H9 (cell line): ENCODE measurements at regions not wholly inside any gene's neighbourhood (a gene's known extent, or its start where the extent isn't known, plus 50 kb on each side); places are given as distances from the start of the nearest gene placed in this dataset.

Experiments used
- DNase-seq: peaks from one replicate; pipeline ENCODE4 v3.0.0-alpha.2; 2017
- H2AFZ ChIP-seq: one replicate; pipeline ENCODE4 v1.6.1; 2013; ENCODE audit warnings: mild to moderate bottlenecking, low read length, control low read depth, moderate library complexity
- H2AK5ac ChIP-seq: 2 replicates; pipeline ENCODE4 v1.6.1; 2013; ENCODE audit warnings: low read length, control low read depth, mixed read lengths; ENCODE audit not compliant: insufficient read length
- H2BK120ac ChIP-seq: one replicate; pipeline ENCODE4 v1.6.1; 2013; ENCODE audit warnings: low read depth, mild to moderate bottlenecking, low read length, control low read depth, inconsistent platforms; ENCODE audit not compliant: poor library complexity, severe bottlenecking
- H2BK12ac ChIP-seq: 2 replicates; pipeline ENCODE4 v1.6.1; 2013; ENCODE audit warnings: low read length, control low read depth, mixed read lengths, low read depth; ENCODE audit not compliant: insufficient read length
- H2BK15ac ChIP-seq: 2 replicates; pipeline ENCODE4 v1.6.1; 2013; ENCODE audit warnings: low read depth, low read length, control low read depth
- H2BK20ac ChIP-seq: one replicate; pipeline ENCODE4 v1.6.1; 2013; ENCODE audit warnings: low read depth, mild to moderate bottlenecking, low read length, control low read depth, inconsistent platforms; ENCODE audit not compliant: poor library complexity, severe bottlenecking
- H2BK5ac ChIP-seq: 2 replicates; pipeline ENCODE4 v1.6.1; 2013; ENCODE audit warnings: low read length, control low read depth, mixed read lengths; ENCODE audit not compliant: insufficient read length
- H3K14ac ChIP-seq: 2 replicates; pipeline ENCODE4 v1.6.1; 2013; ENCODE audit warnings: low read length, control low read depth; ENCODE audit not compliant: insufficient read depth
- H3K18ac ChIP-seq: 2 replicates; pipeline ENCODE4 v1.6.1; 2013; ENCODE audit warnings: low read depth, mild to moderate bottlenecking, mixed read lengths, low read length, control low read depth; ENCODE audit not compliant: insufficient read length
- H3K23ac ChIP-seq: 2 replicates; pipeline ENCODE4 v1.6.1; 2013; ENCODE audit warnings: low read length, control low read depth, mixed read lengths, low read depth; ENCODE audit not compliant: insufficient read length
- H3K23me2 ChIP-seq: 2 replicates; pipeline ENCODE4 v1.6.1; 2013; ENCODE audit warnings: low read depth, mild to moderate bottlenecking, mixed read lengths, low read length, control low read depth; ENCODE audit not compliant: insufficient read length, poor library complexity, severe bottlenecking
- H3K27ac ChIP-seq: 2 replicates; pipeline ENCODE4 v1.5.1; 2013; ENCODE audit warnings: low read length, control low read depth, mixed read lengths, low read depth; ENCODE audit not compliant: insufficient read length
- H3K27me3 ChIP-seq: 2 replicates; pipeline ENCODE4 v1.6.1; 2013; ENCODE audit warnings: low read length, control low read depth, inconsistent platforms; ENCODE audit not compliant: insufficient read depth
- H3K4ac ChIP-seq: 2 replicates; pipeline ENCODE4 v1.6.1; 2013; ENCODE audit warnings: low read depth, mild to moderate bottlenecking, control low read depth, inconsistent platforms, low read length, moderate library complexity
- H3K4me1 ChIP-seq: 2 replicates; pipeline ENCODE4 v1.6.1; 2013; ENCODE audit warnings: low read length, control low read depth, inconsistent platforms; ENCODE audit not compliant: insufficient read depth
- H3K4me2 ChIP-seq: 2 replicates; pipeline ENCODE4 v1.6.1; 2013; ENCODE audit warnings: low read length, control low read depth, mixed read lengths; ENCODE audit not compliant: insufficient read length, insufficient read depth
- H3K56ac ChIP-seq: 2 replicates; pipeline ENCODE4 v1.6.1; 2013; ENCODE audit warnings: low read depth, mild to moderate bottlenecking, mixed read lengths, low read length, control low read depth; ENCODE audit not compliant: insufficient read length
- H3K79me1 ChIP-seq: 2 replicates; pipeline ENCODE4 v1.6.1; 2013; ENCODE audit warnings: low read depth, mild to moderate bottlenecking, moderate library complexity, low read length, control low read depth, inconsistent platforms; ENCODE audit not compliant: insufficient read depth, poor library complexity, severe bottlenecking
- H3K79me2 ChIP-seq: 2 replicates; pipeline ENCODE4 v1.6.1; 2013; ENCODE audit warnings: low read length, control low read depth, inconsistent platforms; ENCODE audit not compliant: insufficient read depth
- H3K9ac ChIP-seq: 2 replicates; pipeline ENCODE4 v1.6.1; 2013; ENCODE audit warnings: low read length, control low read depth, mixed read lengths; ENCODE audit not compliant: insufficient read length; ENCODE audit errors: extremely low read depth
- H3K9me3 ChIP-seq: one replicate; pipeline ENCODE4 v1.6.1; 2013; ENCODE audit warnings: low read depth, low read length, inconsistent platforms; ENCODE audit not compliant: control insufficient read depth
- H3T11ph ChIP-seq: one replicate; pipeline ENCODE4 v1.6.1; 2013; ENCODE audit warnings: mild to moderate bottlenecking, low read length, control low read depth, inconsistent platforms
- H4K20me1 ChIP-seq: one replicate; pipeline ENCODE4 v1.6.1; 2013; ENCODE audit not compliant: control insufficient read depth, insufficient read length, insufficient read depth
- H4K5ac ChIP-seq: 2 replicates; pipeline ENCODE4 v1.6.1; 2013; ENCODE audit warnings: low read depth, mild to moderate bottlenecking, mixed read lengths, low read length, control low read depth; ENCODE audit not compliant: insufficient read length
- H4K8ac ChIP-seq: replicated peaks from 2 replicates; pipeline ENCODE4 v1.6.1; 2013; ENCODE audit warnings: low read length, control low read depth, mixed read lengths, low read depth; ENCODE audit not compliant: insufficient read length
- H4K91ac ChIP-seq: 2 replicates; pipeline ENCODE4 v1.6.1; 2013; ENCODE audit warnings: low read depth, mild to moderate bottlenecking, moderate library complexity, mixed read lengths, low read length, control low read depth; ENCODE audit not compliant: insufficient read length
- H3K27ac Mint-ChIP-seq, 3 experiments: 2 replicates in 2 of 3; 3 replicates in 1 of 3; pipeline ENCODE4 v1.8.0; 2020 to 2021; ENCODE audit warnings: mixed read lengths in 3 of 3, mild to moderate bottlenecking in 1 of 3, moderate library complexity in 1 of 3
- H3K27me3 Mint-ChIP-seq: 2 replicates; pipeline ENCODE4 v1.8.0; 2021; ENCODE audit warnings: low read depth, mild to moderate bottlenecking, moderate library complexity, mixed read lengths
- H3K36me3 Mint-ChIP-seq, 3 experiments: 2 replicates in 2 of 3; 3 replicates in 1 of 3; pipeline ENCODE4 v1.8.0; 2020 to 2021; ENCODE audit warnings: low read depth in 3 of 3, mixed read lengths in 3 of 3; ENCODE audit not compliant: insufficient read depth in 1 of 3
- H3K4me1 Mint-ChIP-seq, 2 experiments: 2 replicates each; pipeline ENCODE4 v1.8.0; 2020; ENCODE audit warnings: mixed read lengths in 2 of 2
- H3K4me3 Mint-ChIP-seq, 2 experiments: 2 replicates in 1 of 2; 3 replicates in 1 of 2; pipeline ENCODE4 v1.8.0; 2020 to 2021; ENCODE audit warnings: mild to moderate bottlenecking in 2 of 2, mixed read lengths in 2 of 2, moderate library complexity in 1 of 2
- H3K9me3 Mint-ChIP-seq, 2 experiments: 2 replicates in 1 of 2; 3 replicates in 1 of 2; pipeline ENCODE4 v1.8.0; 2020; ENCODE audit warnings: mild to moderate bottlenecking in 2 of 2, mixed read lengths in 2 of 2, moderate library complexity in 1 of 2
- CTCF ChIP-seq: fragments of 200-600 bp; sonication (generic); conservative IDR thresholded peaks from 3 replicates; pipeline ENCODE4 v1.8.0; 2021; ENCODE audit warnings: antibody characterized with exemption, mild to moderate bottlenecking
- WGBS: extraction: QIAGEN DNeasy Blood & Tissue Kit; methylation state at CpG from one replicate; pipeline ENCODE4 v1.1.7; 2013; ENCODE audit warnings: missing lambda C conversion rate, low lambda C conversion rate, mixed read lengths; ENCODE audit not compliant: insufficient read length; ENCODE audit errors: extremely low coverage; 5-methylcytosine and 5-hydroxymethylcytosine counted together

- H3K4me1 ChIP-seq, result peaks cover 13% of the 10 kb centered on the region; the same call in 1 of the 2 replicates
- no peaks in the 10 kb centered on the region for H3K9me3 Mint-ChIP-seq
- no peak for TF ChIP-seq CTCF
These were observed 987.6 kb downstream of the TBC1D22A start for GRCh38 chr22:47750086-47750485.

More at GRCh38 chr22:47750086-47750485, 987.6 kb downstream of the TBC1D22A start:
- Histone ChIP-seq H3K56ac (no peak overlapping the region), H4K91ac (no peak overlapping the region), H3T11ph (no peak overlapping the region), H3K9me3 (no peaks in the 10 kb centered on the region), H3K23me2 (no peaks in the 10 kb centered on the region), H2BK20ac (no peak overlapping the region), H2AK5ac (no peak overlapping the region), H2BK5ac (no peak overlapping the region), H3K27ac (no peak overlapping the region), H3K23ac (no peak overlapping the region), H3K14ac (no peak overlapping the region), H3K4ac (no peak overlapping the region), H2BK12ac (no peak overlapping the region), H3K79me2 (no peaks in the 10 kb centered on the region), H4K20me1 (no peaks in the 10 kb centered on the region), H2AFZ (no peak overlapping the region), H4K5ac (no peak overlapping the region), H2BK120ac (no peak overlapping the region), H3K9ac (no peak overlapping the region), H2BK15ac (no peak overlapping the region), H3K79me1 (no peaks in the 10 kb centered on the region), H3K18ac (no peak overlapping the region), H3K4me2 (no peak overlapping the region), H4K8ac (no peak overlapping the region), H3K27me3 (no peaks in the 10 kb centered on the region)
- H3K27me3 Mint-ChIP-seq, result peaks cover 10% of the 10 kb centered on the region
- H3K4me3 Mint-ChIP-seq, result no peak overlapping the region
- no peak overlapping the region for H3K27ac Mint-ChIP-seq
- peaks cover 16 to 18% of the 10 kb centered on the region in 2 experiments for H3K4me1 Mint-ChIP-seq
- no peaks in the 10 kb centered on the region for H3K36me3 Mint-ChIP-seq
- WGBS, result no CpG with 5 or more reads among the region's 3 CpGs
- DNase-seq, result no peak
